ENCODE measurements at regions not wholly inside any gene's neighbourhood (a gene's known extent, or its start where the extent isn't known, plus 50 kb on each side); places are given as distances from the start of the nearest gene placed in this dataset.

DNA sequence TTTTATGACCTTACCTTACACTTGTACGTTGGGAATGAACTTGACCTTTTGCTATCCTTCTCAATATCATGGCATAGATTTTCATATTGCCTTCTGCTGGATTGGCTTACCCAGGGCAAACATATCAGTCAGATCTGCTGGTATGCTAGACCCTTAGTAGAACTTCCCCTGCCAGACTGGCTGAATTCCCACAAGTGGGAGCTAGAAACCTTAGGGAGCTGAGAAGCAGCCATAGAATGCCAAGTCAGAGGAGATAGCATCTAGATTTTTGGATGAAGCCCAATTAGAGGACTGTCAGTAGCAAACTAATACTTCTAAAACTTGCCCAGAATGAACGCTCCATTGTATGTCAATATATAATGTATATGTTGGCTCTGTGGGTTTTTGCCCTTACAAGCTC lies 385.0 kb downstream of the NXPH1 start:
- TF ChIP-seq, protein P1, sequence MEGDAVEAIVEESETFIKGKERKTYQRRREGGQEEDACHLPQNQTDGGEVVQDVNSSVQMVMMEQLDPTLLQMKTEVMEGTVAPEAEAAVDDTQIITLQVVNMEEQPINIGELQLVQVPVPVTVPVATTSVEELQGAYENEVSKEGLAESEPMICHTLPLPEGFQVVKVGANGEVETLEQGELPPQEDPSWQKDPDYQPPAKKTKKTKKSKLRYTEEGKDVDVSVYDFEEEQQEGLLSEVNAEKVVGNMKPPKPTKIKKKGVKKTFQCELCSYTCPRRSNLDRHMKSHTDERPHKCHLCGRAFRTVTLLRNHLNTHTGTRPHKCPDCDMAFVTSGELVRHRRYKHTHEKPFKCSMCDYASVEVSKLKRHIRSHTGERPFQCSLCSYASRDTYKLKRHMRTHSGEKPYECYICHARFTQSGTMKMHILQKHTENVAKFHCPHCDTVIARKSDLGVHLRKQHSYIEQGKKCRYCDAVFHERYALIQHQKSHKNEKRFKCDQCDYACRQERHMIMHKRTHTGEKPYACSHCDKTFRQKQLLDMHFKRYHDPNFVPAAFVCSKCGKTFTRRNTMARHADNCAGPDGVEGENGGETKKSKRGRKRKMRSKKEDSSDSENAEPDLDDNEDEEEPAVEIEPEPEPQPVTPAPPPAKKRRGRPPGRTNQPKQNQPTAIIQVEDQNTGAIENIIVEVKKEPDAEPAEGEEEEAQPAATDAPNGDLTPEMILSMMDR (IDR thresholded peaks at IDR 0.05; ENCODE audit: low read length): no peak
- no peak for TF ChIP-seq EZH2 (IDR thresholded peaks at IDR 0.05; ENCODE audit: borderline replicate concordance, low read length)

All from OCI-LY1 (cell line).